ENCODE measurements at regions not wholly inside any gene's neighbourhood (a gene's known extent, or its start where the extent isn't known, plus 50 kb on each side); places are given as distances from the start of the nearest gene placed in this dataset.

- FAIRE-seq: no peak
- no peak for DNase-seq (ENCODE audit: extremely low spot score, insufficient read length, low read depth)
Observed at GRCh38 chr2:52404866-52405265, 1362.7 kb upstream of the CHAC2 start.

GRCh38 chr2:52404046-52404445, 1363.6 kb upstream of the CHAC2 start:
- FAIRE-seq (no peak), DNase-seq (ENCODE audit: extremely low spot score, insufficient read length, low read depth) (no peak)

- FAIRE-seq (no peak), DNase-seq (ENCODE audit: extremely low spot score, insufficient read length, low read depth) (no peak)
Observed at GRCh38 chr2:52402128-52402527, 1365.5 kb upstream of the CHAC2 start.

GRCh38 chr2:52396836-52397235, 1364.9 kb upstream of the NRXN1 start:
- FAIRE-seq: no peak
- DNase-seq (ENCODE audit: extremely low spot score, insufficient read length, low read depth): no peak

- no peak for DNase-seq (ENCODE audit: extremely low spot score, insufficient read length, low read depth)
- no peak for FAIRE-seq
Observed at GRCh38 chr2:52395912-52396311, 1364.0 kb upstream of the NRXN1 start.

- FAIRE-seq (no peak), DNase-seq (ENCODE audit: extremely low spot score, insufficient read length, low read depth) (no peak)
Observed at GRCh38 chr2:52391621-52392020, 1359.7 kb upstream of the NRXN1 start.

GRCh38 chr2:52390651-52391050, 1358.7 kb upstream of the NRXN1 start:
- no peak for FAIRE-seq
- no peak for DNase-seq (ENCODE audit: extremely low spot score, insufficient read length, low read depth)

- FAIRE-seq (no peak), DNase-seq (ENCODE audit: extremely low spot score, insufficient read length, low read depth) (no peak)
Observed at GRCh38 chr2:52387937-52388590, 1356.1 kb upstream of the NRXN1 start.

- no peak for DNase-seq (ENCODE audit: extremely low spot score, insufficient read length, low read depth)
- FAIRE-seq: no peak
Observed at GRCh38 chr2:52386433-52387030, 1354.6 kb upstream of the NRXN1 start.

- DNase-seq (ENCODE audit: extremely low spot score, insufficient read length, low read depth) (no peak), FAIRE-seq (no peak)
Observed at GRCh38 chr2:52383541-52383940, 1351.6 kb upstream of the NRXN1 start.

GRCh38 chr2:52369178-52369577, 1337.2 kb upstream of the NRXN1 start:
- FAIRE-seq (no peak), DNase-seq (ENCODE audit: extremely low spot score, insufficient read length, low read depth) (no peak)

GRCh38 chr2:52368141-52368540, 1336.2 kb upstream of the NRXN1 start:
- FAIRE-seq (no peak), DNase-seq (ENCODE audit: extremely low spot score, insufficient read length, low read depth) (no peak)

- FAIRE-seq (no peak), DNase-seq (ENCODE audit: extremely low spot score, insufficient read length, low read depth) (no peak)
Observed at GRCh38 chr2:52365946-52366345, 1334.0 kb upstream of the NRXN1 start.

- FAIRE-seq: no peak
Observed at GRCh38 chr2:52356556-52356955, 1324.6 kb upstream of the NRXN1 start.

GRCh38 chr2:52347292-52347691, 1315.4 kb upstream of the NRXN1 start:
- FAIRE-seq (no peak), DNase-seq (ENCODE audit: extremely low spot score, insufficient read length, low read depth) (no peak)

More at GRCh38 chr2:52356556-52356955, 1324.6 kb upstream of the NRXN1 start:
- no peak for DNase-seq (ENCODE audit: extremely low spot score, insufficient read length, low read depth)

- no peak for FAIRE-seq
- no peak for DNase-seq (ENCODE audit: extremely low spot score, insufficient read length, low read depth)
Observed at GRCh38 chr2:52345676-52346075, 1313.7 kb upstream of the NRXN1 start.

GRCh38 chr2:52345082-52345481, 1313.2 kb upstream of the NRXN1 start:
- no peak for FAIRE-seq
- DNase-seq (ENCODE audit: extremely low spot score, insufficient read length, low read depth): no peak

- no peak for DNase-seq (ENCODE audit: extremely low spot score, insufficient read length, low read depth)
- no peak for FAIRE-seq
Observed at GRCh38 chr2:52343706-52344266, 1311.9 kb upstream of the NRXN1 start.

- FAIRE-seq (no peak), DNase-seq (ENCODE audit: extremely low spot score, insufficient read length, low read depth) (no peak)
Observed at GRCh38 chr2:52343010-52343409, 1311.1 kb upstream of the NRXN1 start.

- FAIRE-seq (no peak), DNase-seq (ENCODE audit: extremely low spot score, insufficient read length, low read depth) (no peak)
Observed at GRCh38 chr2:52342458-52342857, 1310.5 kb upstream of the NRXN1 start.

GRCh38 chr2:52341732-52342131, 1309.8 kb upstream of the NRXN1 start:
- DNase-seq (ENCODE audit: extremely low spot score, insufficient read length, low read depth) (no peak), FAIRE-seq (no peak)

GRCh38 chr2:52340171-52340570, 1308.2 kb upstream of the NRXN1 start:
- no peak for FAIRE-seq
- DNase-seq (ENCODE audit: extremely low spot score, insufficient read length, low read depth): no peak

Measured in GM18507 (cell line).